HG03139 (cell line): ENCODE measurements at regions not wholly inside any gene's neighbourhood (a gene's known extent, or its start where the extent isn't known, plus 50 kb on each side); places are given as distances from the start of the nearest gene placed in this dataset.
"Not testable (repeated sequence)": the region's sequence is repeated elsewhere in the genome, so short reads cannot be mapped to it uniquely, and the experiment has no call there.

Source experiments
- ATAC-seq: cut with Tn5 transposase; IDR thresholded peaks from one replicate; pipeline ENCODE4 v1.9.1; 2021; ENCODE audit not compliant: unreplicated experiment

GRCh38 chrX:45447331-45447730 lies 246.7 kb upstream of the DIPK2B start:
- ATAC-seq: no peak

DNA sequence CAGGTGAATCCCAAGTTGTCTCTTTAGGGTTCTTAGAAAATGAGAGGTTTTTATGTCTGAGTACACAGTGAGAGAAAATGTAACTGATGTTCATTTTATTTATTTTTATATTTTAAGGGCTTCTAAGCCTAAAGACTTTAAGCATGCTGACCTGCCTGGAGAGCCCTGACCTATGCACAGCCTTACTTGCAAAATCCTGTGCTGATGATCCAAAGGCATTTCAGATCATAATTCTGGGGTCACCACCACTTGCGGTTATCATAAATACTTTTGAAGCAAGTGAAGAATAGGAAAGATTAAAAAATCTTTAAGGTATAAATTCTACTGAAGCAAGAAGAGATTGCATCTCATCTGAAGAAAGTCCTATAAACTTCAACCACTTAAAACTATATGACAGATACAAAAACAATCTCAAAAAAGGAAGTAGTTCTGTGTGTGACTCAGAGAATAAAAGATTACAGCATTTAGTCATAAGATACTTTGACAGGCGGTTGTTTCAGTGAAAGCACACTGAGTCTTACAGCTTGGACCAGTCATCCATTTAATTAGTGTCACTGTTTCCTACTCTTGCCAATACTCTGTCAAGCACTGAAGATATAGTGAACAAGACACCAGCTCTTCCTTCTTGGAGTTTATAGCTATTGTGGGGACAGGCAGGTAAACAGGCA lies 245.2 kb upstream of the DIPK2B start:
- ATAC-seq: no peak

DNA sequence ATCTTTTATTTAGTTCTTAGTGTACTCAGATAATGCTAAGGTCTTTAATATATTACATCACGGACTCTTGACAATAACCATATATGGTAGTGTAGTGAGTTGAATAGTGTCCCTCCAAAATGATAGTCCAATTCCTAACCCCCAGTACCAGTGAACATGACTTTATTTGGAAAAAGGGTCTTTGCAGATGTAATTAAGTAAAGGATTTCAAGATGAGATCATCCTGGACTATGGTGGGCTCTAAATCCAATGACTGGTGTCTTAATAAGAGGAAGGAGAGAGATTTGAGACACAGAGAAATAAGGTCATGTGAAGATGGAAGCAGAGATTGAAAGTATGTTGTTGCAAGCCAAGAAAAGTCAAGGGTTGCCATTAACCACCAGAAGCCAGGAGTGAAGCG lies 236.5 kb upstream of the DIPK2B start:
- ATAC-seq: no peak

DNA sequence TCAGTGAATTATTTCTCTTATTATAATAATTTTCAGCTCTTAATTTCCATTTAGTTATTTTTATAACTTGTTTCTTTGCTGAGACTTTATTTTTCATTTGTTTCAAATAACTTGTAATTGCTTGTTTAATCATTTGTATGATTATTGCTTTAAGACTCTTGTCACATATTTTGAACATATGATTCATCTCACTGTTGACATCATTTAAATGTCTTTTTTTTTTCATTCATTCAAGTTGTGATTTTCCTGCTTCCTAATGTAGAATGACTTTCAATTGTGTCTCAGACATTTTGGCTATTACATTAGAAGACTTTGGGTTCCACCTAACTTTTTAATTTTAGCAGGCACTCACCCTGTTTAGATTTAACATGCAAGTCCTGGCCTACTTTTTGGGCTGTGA lies 234.8 kb upstream of the DIPK2B start:
- ATAC-seq: no peak

GRCh38 chrX:45434231-45434630 lies 233.6 kb upstream of the DIPK2B start:
- ATAC-seq: no peak

- no peak for ATAC-seq
Measured at GRCh38 chrX:45428831-45429230, 228.2 kb upstream of the DIPK2B start.

DNA sequence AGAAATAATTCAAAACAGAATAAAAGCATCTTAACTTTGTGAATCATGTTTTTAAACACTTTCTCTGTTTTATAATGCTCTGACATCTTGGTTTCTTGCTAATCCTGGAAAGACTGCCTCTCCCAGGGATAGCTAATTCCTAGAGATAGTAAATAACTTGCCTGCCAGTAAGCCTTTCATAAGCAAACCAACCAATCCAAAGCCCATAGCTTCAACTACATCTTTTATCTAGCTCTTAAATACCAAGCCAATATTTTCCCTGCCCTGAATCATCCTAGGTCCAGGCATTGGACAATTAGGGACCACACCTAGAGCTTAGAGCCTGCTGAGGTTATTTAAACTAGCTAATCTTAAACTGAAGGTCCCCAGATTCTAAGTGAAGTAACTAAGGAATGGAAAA lies 223.7 kb upstream of the DIPK2B start:
- ATAC-seq: no peak

DNA sequence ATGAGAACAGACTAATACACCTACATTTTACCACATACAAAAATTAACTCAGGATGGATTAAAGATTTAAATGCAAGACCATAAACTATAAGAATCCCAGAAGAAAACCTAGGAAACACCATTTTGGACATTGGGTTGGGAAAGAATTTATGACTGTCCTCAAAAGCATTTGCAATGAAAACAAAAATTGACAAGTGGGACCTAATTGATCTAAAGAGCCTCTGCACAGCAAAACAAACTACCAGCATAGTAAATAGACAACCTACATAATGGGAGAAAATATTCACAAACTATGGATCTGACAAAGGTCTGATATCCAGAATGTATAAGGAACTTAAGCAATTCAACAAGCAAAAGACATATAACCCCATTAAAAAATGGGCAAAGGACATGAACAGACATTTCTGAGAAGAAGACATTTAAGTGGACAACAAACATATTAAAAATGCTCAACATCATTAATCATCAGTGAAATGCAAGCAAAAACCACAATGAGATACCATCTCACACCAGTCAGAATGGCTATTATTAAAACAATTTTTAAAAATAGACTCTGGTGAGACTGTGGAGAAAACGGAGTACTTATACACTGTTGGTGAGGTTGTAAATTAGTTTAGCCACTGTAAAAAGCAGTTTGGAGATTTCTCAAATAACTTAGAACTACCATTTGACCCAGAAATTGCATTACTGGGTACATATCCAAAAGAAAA lies 221.7 kb upstream of the DIPK2B start:
- ATAC-seq: no peak

DNA sequence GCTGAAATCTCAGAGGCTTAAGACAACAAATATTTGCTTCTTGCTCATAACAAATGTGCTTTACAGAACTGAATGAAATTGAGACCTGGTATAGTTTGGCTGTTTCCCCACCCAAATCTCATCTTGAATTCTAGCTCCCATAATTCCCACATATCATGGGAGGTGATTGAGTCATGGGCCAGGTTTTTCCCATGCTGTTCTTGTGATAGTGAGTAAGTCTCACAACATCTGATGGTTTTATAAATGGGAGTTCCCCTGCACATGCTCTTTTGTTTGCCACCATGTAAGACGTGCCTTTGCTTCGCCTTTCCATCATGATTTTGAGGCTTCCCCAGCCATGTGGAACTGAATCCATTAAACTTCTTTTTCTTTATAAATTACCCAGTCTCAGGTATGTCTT lies 221.1 kb upstream of the DIPK2B start:
- no peak for ATAC-seq

DNA sequence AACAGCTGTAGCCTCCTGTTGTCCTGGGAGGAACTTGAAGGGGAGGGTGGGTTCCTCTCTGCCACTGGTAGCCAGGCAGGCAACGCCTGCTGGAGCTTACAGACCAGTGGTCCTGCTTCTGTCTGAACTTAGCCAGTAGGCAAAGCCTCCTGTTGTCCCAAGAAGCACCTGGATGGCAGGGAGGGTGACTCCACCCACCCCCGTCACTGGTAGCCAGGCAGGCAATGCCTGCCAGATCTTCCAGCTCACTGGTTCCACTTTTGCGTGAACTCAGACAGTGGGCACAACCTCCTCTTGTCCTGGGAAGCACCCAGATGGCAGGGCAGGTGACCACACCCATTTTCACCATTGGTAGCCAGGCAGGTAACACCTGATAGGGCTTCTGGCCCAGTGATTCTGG lies 203.5 kb upstream of the DIPK2B start:
- no peak for ATAC-seq

GRCh38 chrX:45401923-45402322 lies 201.2 kb upstream of the DIPK2B start:
- no peak for ATAC-seq

DNA sequence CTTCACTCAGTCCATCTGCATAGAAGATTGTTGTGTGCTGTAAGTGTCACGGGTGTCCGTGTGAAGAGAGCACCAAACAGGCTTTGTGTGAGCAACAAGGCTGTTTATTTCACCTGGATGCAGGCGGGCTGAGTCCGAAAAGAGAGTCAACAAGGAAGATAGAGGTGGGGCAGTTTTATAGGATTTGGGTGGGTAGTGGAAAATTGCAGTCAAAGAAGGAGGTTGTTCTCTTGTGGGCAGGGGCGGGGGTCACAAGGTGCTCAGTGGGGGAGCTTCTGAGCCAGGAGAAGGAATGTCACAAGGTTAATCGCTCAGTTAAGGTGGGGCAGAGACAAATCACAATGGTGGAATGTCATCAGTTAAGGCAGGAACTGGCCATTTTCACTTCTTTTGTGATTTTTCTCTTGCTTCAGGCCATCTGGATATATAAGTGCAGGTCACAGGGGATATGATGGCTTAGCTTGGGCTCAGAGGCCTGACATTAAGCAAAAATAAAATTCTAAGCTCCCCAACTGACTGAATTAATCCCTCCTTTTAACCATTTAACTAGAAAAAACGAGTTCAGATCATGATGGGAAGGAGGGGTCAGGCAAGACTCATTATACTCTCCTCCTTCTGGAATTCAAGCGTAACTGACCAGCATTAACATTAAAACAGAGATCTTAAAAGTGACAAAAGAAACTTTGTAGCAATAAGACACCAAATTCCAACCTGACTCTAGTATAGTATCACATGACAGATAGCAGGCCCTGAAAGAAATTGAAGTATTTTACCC lies 200.5 kb upstream of the DIPK2B start:
- not testable (repeated sequence) for ATAC-seq

GRCh38 chrX:45400027-45400779 lies 199.5 kb upstream of the DIPK2B start:
- no peak for ATAC-seq

- no peak for ATAC-seq
Measured at GRCh38 chrX:45385757-45386156, 185.1 kb upstream of the DIPK2B start.

GRCh38 chrX:45381841-45382240 lies 181.2 kb upstream of the DIPK2B start:
- ATAC-seq: no peak

DNA sequence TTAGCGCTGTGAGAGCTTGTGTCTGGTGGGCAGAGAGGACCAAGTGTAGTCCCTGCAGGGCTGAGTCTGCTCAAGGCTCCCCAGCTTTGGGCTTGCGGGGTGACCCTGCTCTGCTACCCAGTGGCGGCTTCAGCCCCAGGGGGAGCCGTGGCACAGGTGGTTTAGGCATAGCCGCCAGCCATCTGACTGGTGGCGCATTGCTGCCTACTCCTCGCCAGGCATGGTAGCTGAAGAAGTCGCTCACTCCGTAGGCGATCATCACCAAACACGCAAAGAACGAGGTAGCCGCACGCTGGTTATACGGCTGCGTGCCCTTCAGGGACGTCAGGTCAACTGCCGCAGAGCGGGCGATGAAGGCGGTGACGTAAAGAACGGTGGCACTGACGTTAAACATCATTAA lies 180.7 kb upstream of the DIPK2B start:
- ATAC-seq: no peak

DNA sequence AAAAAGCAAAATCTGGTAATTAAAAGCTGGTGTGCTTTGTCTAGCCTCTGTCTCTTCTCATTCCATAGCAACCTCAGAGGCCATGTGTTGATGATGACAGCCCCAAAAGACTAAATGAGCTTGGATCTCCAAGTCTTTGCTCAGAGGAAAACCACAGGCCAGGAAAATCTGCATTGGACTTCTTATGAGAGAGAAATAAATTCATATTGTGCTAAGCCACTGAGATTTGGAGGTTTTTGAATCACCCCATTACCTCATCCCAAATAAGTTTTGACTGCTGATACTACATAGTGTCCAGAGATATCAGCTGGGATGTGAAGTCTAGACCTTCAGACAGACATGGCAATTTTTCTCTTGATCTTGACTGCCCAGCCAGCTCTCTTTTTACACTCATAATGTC lies 178.6 kb upstream of the DIPK2B start:
- no peak for ATAC-seq

DNA sequence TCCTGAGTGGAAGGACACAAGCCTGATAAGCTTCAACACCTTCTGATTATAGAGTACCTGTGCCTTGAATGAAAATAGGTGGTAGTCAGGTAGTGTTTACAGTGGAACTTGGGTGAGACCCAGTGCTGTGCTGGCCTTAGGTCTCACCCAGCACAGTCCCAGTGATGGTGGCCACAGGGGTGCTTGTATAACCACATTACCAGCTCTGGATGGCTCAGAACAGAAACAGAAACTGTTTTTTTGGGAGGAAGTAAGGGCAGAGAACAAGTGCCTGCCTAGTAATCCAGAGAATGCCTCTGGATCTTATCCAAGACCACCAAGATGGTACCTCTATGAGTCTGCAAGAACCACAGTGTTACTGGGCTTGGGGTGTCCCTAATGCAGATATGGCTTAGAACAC lies 171.5 kb upstream of the DIPK2B start:
- ATAC-seq: no peak

DNA sequence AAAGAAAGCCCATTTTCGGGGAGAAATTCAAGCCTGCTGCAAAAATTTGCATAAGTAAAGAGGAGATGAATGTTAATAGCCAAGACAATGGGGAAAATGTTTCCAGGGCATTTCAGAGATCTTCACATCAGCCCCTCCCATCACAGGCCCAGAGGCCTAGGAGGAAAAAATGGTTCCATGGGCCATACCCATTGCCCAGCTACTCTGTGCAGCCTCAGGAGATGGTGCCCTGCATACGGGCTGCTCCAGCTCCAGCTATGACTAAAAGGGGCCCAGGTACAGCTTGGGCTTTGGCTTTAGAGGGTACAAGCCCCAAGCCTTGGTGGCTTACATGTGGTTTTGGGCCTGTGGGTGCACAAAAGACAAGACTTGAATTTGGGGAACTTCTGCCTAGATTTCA lies 168.0 kb upstream of the DIPK2B start:
- ATAC-seq: no peak

GRCh38 chrX:45363596-45363995 lies 162.9 kb upstream of the DIPK2B start:
- no peak for ATAC-seq

DNA sequence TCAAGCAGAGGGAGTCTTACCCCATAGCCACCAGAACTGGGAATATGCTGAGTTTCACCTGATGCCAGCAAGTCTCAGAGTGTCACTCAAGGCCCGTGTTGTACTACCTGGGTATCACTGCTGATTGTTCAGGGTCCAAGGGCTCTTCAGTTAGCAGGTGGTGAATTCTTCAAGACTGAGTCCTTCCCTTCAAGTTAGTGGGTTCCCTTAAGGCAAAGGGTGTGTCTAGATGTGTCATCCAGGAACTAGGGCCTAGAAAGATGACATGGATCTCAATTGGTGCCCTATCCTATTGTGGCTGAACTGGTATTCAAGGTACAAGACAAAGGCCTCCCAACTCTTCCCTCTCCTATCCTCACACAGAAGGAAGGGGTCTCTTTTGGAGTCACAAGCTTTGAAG lies 159.9 kb upstream of the DIPK2B start:
- ATAC-seq: no peak
